ENCODE measurements at regions not wholly inside any gene's neighbourhood (a gene's known extent, or its start where the extent isn't known, plus 50 kb on each side); places are given as distances from the start of the nearest gene placed in this dataset.

GRCh38 chr1:173415490-173415889, 61.6 kb upstream of the PRDX6 start:
- H3K36me3 ChIP-seq (ENCODE audit: control insufficient read depth, insufficient read depth, low read length, severe bottlenecking): peaks cover 18% of the 10 kb centered on the region
- no peak overlapping the region for H3K9ac ChIP-seq (ENCODE audit: low read length)
- H3K4me3 ChIP-seq (ENCODE audit: low read length): no peak overlapping the region
- peaks cover 17% of the 10 kb centered on the region for H3K4me1 ChIP-seq (ENCODE audit: control insufficient read depth, insufficient read depth, low read length)
- no peaks in the 10 kb centered on the region for H3K27me3 ChIP-seq (replicated peaks; ENCODE audit: control insufficient read depth, insufficient read depth, low read length)
- H3K9me3 ChIP-seq (ENCODE audit: control insufficient read depth, low read length): no peaks in the 10 kb centered on the region
- no peak for DNase-seq (ENCODE audit: low read depth)

DNA sequence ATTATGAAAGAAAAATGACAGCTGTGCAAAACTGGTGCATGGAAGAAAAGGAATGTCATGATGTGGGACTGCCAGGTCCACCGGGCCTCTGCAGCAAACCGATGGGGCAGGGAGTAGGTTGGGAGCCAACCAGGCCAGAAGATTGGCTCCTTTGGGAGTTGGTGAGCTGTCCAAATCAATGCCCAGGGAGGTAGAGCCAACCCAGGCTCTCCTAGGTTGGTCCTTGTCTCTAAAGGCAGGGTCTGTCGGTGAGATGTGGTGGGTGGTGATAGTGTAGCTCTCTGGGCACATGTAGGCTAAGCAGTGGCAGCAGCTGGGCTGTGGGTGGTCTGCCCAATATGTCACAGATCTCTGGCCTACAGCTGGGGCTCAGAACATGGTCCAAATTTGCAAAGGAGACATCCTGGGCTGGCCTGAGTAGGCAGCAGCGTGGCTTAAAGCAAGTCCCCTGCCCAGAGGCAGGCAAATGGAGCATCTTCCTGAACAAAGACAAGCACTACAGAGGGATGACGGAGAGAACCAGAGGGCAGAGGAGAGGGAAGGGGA, 61.2 kb upstream of the PRDX6 start:
- no peaks in the 10 kb centered on the region for H3K9me3 ChIP-seq (ENCODE audit: control insufficient read depth, low read length)
- peaks cover 16% of the 10 kb centered on the region for H3K36me3 ChIP-seq (ENCODE audit: control insufficient read depth, insufficient read depth, low read length, severe bottlenecking)
- H3K27me3 ChIP-seq (replicated peaks; ENCODE audit: control insufficient read depth, insufficient read depth, low read length): no peaks in the 10 kb centered on the region
- peaks cover 17% of the 10 kb centered on the region for H3K4me1 ChIP-seq (ENCODE audit: control insufficient read depth, insufficient read depth, low read length)
- no peak overlapping the region for H3K4me3 ChIP-seq (ENCODE audit: low read length)
- no peak for DNase-seq (ENCODE audit: low read depth)
- no peak overlapping the region for H3K9ac ChIP-seq (ENCODE audit: low read length)

GRCh38 chr1:173417563-173417962, 59.6 kb upstream of the PRDX6 start:
- H3K9me3 ChIP-seq (ENCODE audit: control insufficient read depth, low read length): no peaks in the 10 kb centered on the region
- H3K36me3 ChIP-seq (ENCODE audit: control insufficient read depth, insufficient read depth, low read length, severe bottlenecking): peaks cover 16% of the 10 kb centered on the region
- peaks cover 12% of the 10 kb centered on the region for H3K4me1 ChIP-seq (ENCODE audit: control insufficient read depth, insufficient read depth, low read length)
- no peak for DNase-seq (ENCODE audit: low read depth)
- no peak overlapping the region for H3K4me3 ChIP-seq (ENCODE audit: low read length)
- no peak overlapping the region for H3K9ac ChIP-seq (ENCODE audit: low read length)
- H3K27me3 ChIP-seq (replicated peaks; ENCODE audit: control insufficient read depth, insufficient read depth, low read length): no peaks in the 10 kb centered on the region

- Histone ChIP-seq H3K9me3 (ENCODE audit: control insufficient read depth, low read length) (no peaks in the 10 kb centered on the region), H3K4me3 (ENCODE audit: low read length) (no peak overlapping the region), H3K4me1 (ENCODE audit: control insufficient read depth, insufficient read depth, low read length) (peaks cover 12% of the 10 kb centered on the region), H3K36me3 (ENCODE audit: control insufficient read depth, insufficient read depth, low read length, severe bottlenecking) (peaks cover 16% of the 10 kb centered on the region), H3K27me3 (replicated peaks; ENCODE audit: control insufficient read depth, insufficient read depth, low read length) (no peaks in the 10 kb centered on the region), H3K9ac (ENCODE audit: low read length) (no peak overlapping the region)
- no peak for DNase-seq (ENCODE audit: low read depth)
Observed at GRCh38 chr1:173418107-173418985, 58.8 kb upstream of the PRDX6 start.

- Histone ChIP-seq H3K9me3 (ENCODE audit: control insufficient read depth, low read length) (no peaks in the 10 kb centered on the region), H3K4me1 (ENCODE audit: control insufficient read depth, insufficient read depth, low read length) (peaks cover 19% of the 10 kb centered on the region), H3K9ac (ENCODE audit: low read length) (peak overlapping the region; percentile 76), H3K36me3 (ENCODE audit: control insufficient read depth, insufficient read depth, low read length, severe bottlenecking) (peaks cover 16% of the 10 kb centered on the region), H3K27me3 (replicated peaks; ENCODE audit: control insufficient read depth, insufficient read depth, low read length) (no peaks in the 10 kb centered on the region), H3K4me3 (ENCODE audit: low read length) (peak overlapping the region; percentile 64)
- peak; percentile 89 for DNase-seq (ENCODE audit: low read depth)
Observed at GRCh38 chr1:173420330-173420806, 56.8 kb upstream of the PRDX6 start.

DNA sequence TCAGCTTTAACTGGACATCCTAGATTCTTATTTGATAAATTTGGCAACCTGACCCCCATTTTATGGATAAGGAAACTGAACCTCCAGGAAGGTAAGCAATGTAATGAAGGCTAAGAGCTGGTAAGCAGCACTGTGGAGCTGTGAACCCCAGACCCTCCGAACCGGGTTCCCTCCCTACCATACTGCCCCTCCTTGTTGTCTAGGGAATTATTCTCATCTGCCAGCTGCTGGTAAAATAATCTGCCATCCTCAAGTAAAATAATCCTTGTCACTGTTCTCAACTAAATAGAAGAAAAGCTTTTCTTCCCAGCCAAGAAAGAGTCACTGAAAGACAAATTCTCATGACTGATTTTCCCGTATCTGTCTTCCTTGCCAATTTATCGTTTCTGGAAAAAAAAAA, 55.8 kb upstream of the PRDX6 start:
- no peaks in the 10 kb centered on the region for H3K27me3 ChIP-seq (replicated peaks; ENCODE audit: control insufficient read depth, insufficient read depth, low read length)
- no peaks in the 10 kb centered on the region for H3K9me3 ChIP-seq (ENCODE audit: control insufficient read depth, low read length)
- H3K4me3 ChIP-seq (ENCODE audit: low read length): no peak overlapping the region
- H3K9ac ChIP-seq (ENCODE audit: low read length): no peak overlapping the region
- DNase-seq (ENCODE audit: low read depth): no peak
- peaks cover 24% of the 10 kb centered on the region for H3K4me1 ChIP-seq (ENCODE audit: control insufficient read depth, insufficient read depth, low read length)
- peaks cover 10% of the 10 kb centered on the region for H3K36me3 ChIP-seq (ENCODE audit: control insufficient read depth, insufficient read depth, low read length, severe bottlenecking)

DNA sequence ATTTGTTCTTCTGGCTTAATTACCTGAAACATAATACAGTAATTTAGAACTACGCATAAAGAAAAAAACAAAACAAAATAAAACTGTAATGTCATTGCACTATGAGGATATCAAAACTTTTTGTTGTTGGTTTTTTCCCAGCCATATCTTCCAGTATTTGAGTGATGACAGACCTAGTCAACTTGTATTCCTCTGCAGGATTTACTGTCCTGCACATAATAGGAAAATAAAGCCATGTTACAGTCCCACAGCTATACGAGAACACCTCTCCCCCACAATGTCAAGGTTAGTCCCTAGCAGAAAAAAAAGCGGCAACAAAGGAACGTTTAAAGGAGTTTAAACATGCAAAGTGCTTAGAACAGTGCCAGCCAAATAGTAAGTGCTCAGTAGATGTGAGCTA, 55.3 kb upstream of the PRDX6 start:
- H3K27me3 ChIP-seq (replicated peaks; ENCODE audit: control insufficient read depth, insufficient read depth, low read length): no peaks in the 10 kb centered on the region
- no peaks in the 10 kb centered on the region for H3K9me3 ChIP-seq (ENCODE audit: control insufficient read depth, low read length)
- peaks cover 24% of the 10 kb centered on the region for H3K4me1 ChIP-seq (ENCODE audit: control insufficient read depth, insufficient read depth, low read length)
- no peak overlapping the region for H3K9ac ChIP-seq (ENCODE audit: low read length)
- H3K36me3 ChIP-seq (ENCODE audit: control insufficient read depth, insufficient read depth, low read length, severe bottlenecking): peaks cover 10% of the 10 kb centered on the region
- no peak for DNase-seq (ENCODE audit: low read depth)
- H3K4me3 ChIP-seq (ENCODE audit: low read length): no peak overlapping the region

DNA sequence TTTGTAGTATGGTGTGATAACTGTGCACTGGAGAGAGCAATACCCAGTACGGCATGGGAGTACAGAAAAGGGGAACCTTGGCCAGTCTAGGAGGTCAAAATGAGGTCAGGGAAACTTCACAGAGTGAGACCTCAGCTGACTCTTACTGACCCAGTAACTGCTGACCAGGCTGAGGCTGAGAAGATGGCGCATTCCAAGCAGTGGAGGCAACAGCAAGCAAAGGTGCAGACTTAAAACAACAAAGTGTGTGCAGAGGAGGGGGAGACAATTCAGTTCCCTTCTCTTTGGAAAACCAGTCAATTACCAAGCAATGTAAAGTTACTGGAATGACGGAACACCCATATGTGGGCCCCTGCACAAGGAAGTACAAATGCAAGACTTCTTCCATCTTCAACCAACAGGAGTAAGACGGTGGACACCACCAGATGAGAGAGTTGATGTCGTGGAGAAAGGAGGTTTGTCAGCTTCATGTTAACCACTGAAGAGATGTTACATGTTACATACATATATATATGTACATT, 54.6 kb upstream of the PRDX6 start:
- no peak overlapping the region for H3K9ac ChIP-seq (ENCODE audit: low read length)
- no peaks in the 10 kb centered on the region for H3K27me3 ChIP-seq (replicated peaks; ENCODE audit: control insufficient read depth, insufficient read depth, low read length)
- no peak overlapping the region for H3K4me3 ChIP-seq (ENCODE audit: low read length)
- H3K36me3 ChIP-seq (ENCODE audit: control insufficient read depth, insufficient read depth, low read length, severe bottlenecking): peaks cover 5% of the 10 kb centered on the region
- peaks cover 24% of the 10 kb centered on the region for H3K4me1 ChIP-seq (ENCODE audit: control insufficient read depth, insufficient read depth, low read length)
- DNase-seq (ENCODE audit: low read depth): no peak
- no peaks in the 10 kb centered on the region for H3K9me3 ChIP-seq (ENCODE audit: control insufficient read depth, low read length)

- Histone ChIP-seq H3K9ac (ENCODE audit: low read length) (no peak overlapping the region), H3K36me3 (ENCODE audit: control insufficient read depth, insufficient read depth, low read length, severe bottlenecking) (peaks cover under 1% of the 10 kb centered on the region), H3K27me3 (replicated peaks; ENCODE audit: control insufficient read depth, insufficient read depth, low read length) (no peaks in the 10 kb centered on the region), H3K4me1 (ENCODE audit: control insufficient read depth, insufficient read depth, low read length) (peaks cover 21% of the 10 kb centered on the region), H3K9me3 (ENCODE audit: control insufficient read depth, low read length) (no peaks in the 10 kb centered on the region), H3K4me3 (ENCODE audit: low read length) (no peak overlapping the region)
- no peak for DNase-seq (ENCODE audit: low read depth)
Observed at GRCh38 chr1:173423291-173423690, 53.8 kb upstream of the PRDX6 start.

DNA sequence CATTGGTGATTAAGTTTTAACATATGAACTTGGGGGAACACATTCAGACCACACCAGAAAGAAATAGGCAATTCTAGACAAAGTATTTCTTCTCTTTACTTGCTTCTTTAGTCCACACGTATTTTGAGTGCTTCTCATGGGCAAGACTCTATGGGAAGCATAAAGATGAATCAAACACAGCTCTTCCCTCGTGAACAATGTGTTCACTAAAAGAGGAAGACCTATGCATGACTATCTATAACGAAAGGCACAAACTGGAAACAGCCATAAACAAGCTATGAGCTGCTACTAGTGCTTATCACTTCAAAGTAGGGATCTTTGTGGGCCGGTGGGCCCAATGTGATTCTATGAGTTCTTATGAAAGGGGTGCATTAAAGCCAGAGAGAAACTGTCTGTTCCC, 53.0 kb upstream of the PRDX6 start:
- Histone ChIP-seq H3K4me3 (ENCODE audit: low read length) (no peak overlapping the region), H3K36me3 (ENCODE audit: control insufficient read depth, insufficient read depth, low read length, severe bottlenecking) (no peaks in the 10 kb centered on the region), H3K4me1 (ENCODE audit: control insufficient read depth, insufficient read depth, low read length) (peaks cover 23% of the 10 kb centered on the region), H3K9me3 (ENCODE audit: control insufficient read depth, low read length) (no peaks in the 10 kb centered on the region), H3K9ac (ENCODE audit: low read length) (no peak overlapping the region), H3K27me3 (replicated peaks; ENCODE audit: control insufficient read depth, insufficient read depth, low read length) (no peaks in the 10 kb centered on the region)
- no peak for DNase-seq (ENCODE audit: low read depth)

DNA sequence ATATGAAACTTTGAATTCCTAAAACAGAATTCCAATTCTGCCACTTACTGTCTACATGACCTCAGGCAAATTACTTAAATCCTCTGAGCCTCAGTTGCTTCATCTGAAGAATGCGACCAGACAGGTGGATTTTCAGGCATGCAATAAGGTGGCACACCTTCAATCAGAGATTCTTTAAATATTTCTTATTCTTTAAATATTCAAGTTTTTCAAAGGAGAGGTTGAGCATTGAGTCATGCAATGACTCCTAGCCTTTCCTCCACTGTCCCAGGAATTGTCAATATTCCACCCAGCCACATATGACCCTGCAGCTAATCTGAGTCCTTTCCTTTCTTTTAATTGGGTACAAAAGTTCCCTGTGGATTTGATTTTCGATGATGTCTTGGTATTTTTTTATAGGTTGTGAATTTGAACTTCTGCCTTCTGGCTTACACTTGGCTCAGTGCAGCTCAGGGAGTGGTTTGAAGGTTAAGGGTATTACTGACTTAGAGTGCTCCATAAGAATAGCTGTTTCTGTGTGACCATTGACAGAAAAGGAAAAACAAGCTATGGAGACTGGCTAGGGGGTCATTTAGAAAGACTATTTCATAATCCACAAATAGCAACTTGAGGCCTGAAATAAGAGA, 52.2 kb upstream of the PRDX6 start:
- peaks cover 29% of the 10 kb centered on the region for H3K4me1 ChIP-seq (ENCODE audit: control insufficient read depth, insufficient read depth, low read length)
- no peaks in the 10 kb centered on the region for H3K27me3 ChIP-seq (replicated peaks; ENCODE audit: control insufficient read depth, insufficient read depth, low read length)
- DNase-seq (ENCODE audit: low read depth): no peak
- H3K4me3 ChIP-seq (ENCODE audit: low read length): no peak overlapping the region
- H3K9me3 ChIP-seq (ENCODE audit: control insufficient read depth, low read length): no peaks in the 10 kb centered on the region
- no peaks in the 10 kb centered on the region for H3K36me3 ChIP-seq (ENCODE audit: control insufficient read depth, insufficient read depth, low read length, severe bottlenecking)
- no peak overlapping the region for H3K9ac ChIP-seq (ENCODE audit: low read length)

Measured in adipocyte (in vitro differentiated cells).